ENCODE measurements at regions not wholly inside any gene's neighbourhood (a gene's known extent, or its start where the extent isn't known, plus 50 kb on each side); places are given as distances from the start of the nearest gene placed in this dataset.

- H3K27me3 ChIP-seq (ENCODE audit: control insufficient read depth, insufficient read depth, low read length) = no peaks in the 10 kb centered on the region
- H3K36me3 Mint-ChIP-seq = no peaks in the 10 kb centered on the region
- no peak overlapping the region for H3K4me3 ChIP-seq (ENCODE audit: low read length)
- 67% methylated on average over 1 of the region's 2 CpGs for WGBS (ENCODE audit: insufficient coverage)
- no peak overlapping the region for H3K4me3 Mint-ChIP-seq
- H3K27ac Mint-ChIP-seq = no peak overlapping the region
- H3K9me3 Mint-ChIP-seq = peaks cover 3 to 15% of the 10 kb centered on the region in 2 donors
- TF ChIP-seq, protein P1, sequence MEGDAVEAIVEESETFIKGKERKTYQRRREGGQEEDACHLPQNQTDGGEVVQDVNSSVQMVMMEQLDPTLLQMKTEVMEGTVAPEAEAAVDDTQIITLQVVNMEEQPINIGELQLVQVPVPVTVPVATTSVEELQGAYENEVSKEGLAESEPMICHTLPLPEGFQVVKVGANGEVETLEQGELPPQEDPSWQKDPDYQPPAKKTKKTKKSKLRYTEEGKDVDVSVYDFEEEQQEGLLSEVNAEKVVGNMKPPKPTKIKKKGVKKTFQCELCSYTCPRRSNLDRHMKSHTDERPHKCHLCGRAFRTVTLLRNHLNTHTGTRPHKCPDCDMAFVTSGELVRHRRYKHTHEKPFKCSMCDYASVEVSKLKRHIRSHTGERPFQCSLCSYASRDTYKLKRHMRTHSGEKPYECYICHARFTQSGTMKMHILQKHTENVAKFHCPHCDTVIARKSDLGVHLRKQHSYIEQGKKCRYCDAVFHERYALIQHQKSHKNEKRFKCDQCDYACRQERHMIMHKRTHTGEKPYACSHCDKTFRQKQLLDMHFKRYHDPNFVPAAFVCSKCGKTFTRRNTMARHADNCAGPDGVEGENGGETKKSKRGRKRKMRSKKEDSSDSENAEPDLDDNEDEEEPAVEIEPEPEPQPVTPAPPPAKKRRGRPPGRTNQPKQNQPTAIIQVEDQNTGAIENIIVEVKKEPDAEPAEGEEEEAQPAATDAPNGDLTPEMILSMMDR (IDR thresholded peaks at IDR 0.05) = no peak
- DNase-seq (no peak), ATAC-seq (no peak)
- no peaks in the 10 kb centered on the region for H3K27me3 Mint-ChIP-seq (ENCODE audit: low read depth in 2 of 2)
- no peak overlapping the region for H3K27ac ChIP-seq (ENCODE audit: low read length)
- H3K4me1 Mint-ChIP-seq = no peaks in the 10 kb centered on the region
- H3K4me1 ChIP-seq (ENCODE audit: control insufficient read depth, insufficient read depth, low read length) = no peaks in the 10 kb centered on the region
- intact Hi-C loops (cut with micrococcal nuclease) = no loop called here
- H3K9me3 ChIP-seq (ENCODE audit: control insufficient read depth, insufficient read depth, low read length) = no peaks in the 10 kb centered on the region
- H3K36me3 ChIP-seq (ENCODE audit: control insufficient read depth, insufficient read depth, low read length) = no peaks in the 10 kb centered on the region
These were observed 640.2 kb upstream of the MMS22L start for GRCh38 chr6:97923249-97923648.

DNA sequence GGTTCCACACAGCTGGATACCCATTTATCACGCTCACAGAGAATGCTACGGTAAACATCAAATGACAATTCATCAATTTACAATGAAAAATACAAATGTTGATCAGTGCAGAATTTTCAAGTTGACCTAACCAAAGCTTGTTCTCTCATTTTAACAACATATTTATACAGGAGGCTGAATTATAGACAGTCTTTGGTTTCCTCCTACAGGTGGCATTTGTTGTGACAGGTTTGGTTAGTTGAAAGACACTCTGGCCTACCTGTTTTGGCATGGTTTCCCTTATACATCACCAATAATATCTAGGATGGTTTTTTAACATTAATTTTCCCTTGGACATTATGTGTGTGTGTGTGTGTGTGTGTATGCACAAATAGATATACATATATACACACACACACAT is 642.5 kb upstream of the MMS22L start:
- Histone ChIP-seq H3K36me3 (ENCODE audit: control insufficient read depth, insufficient read depth, low read length) (no peaks in the 10 kb centered on the region), H3K27me3 (ENCODE audit: control insufficient read depth, insufficient read depth, low read length) (no peaks in the 10 kb centered on the region), H3K4me1 (ENCODE audit: control insufficient read depth, insufficient read depth, low read length) (no peaks in the 10 kb centered on the region), H3K9me3 (ENCODE audit: control insufficient read depth, insufficient read depth, low read length) (no peaks in the 10 kb centered on the region), H3K27ac (ENCODE audit: low read length) (no peak overlapping the region), H3K4me3 (ENCODE audit: low read length) (no peak overlapping the region)
- Mint-ChIP-seq H3K36me3 (no peaks in the 10 kb centered on the region), H3K9me3 (peaks cover 3 to 15% of the 10 kb centered on the region in 2 donors), H3K4me3 (no peak overlapping the region), H3K4me1 (no peaks in the 10 kb centered on the region), H3K27ac (no peak overlapping the region), H3K27me3 (ENCODE audit: low read depth in 2 of 2) (no peaks in the 10 kb centered on the region)
- ATAC-seq (no peak), DNase-seq (no peak)
- TF ChIP-seq, protein P1 (IDR thresholded peaks at IDR 0.05) = no peak
- WGBS (ENCODE audit: insufficient coverage) = 97% methylated on average over 2 of the region's 2 CpGs
- intact Hi-C loops (cut with micrococcal nuclease) = no loop called here

- ATAC-seq = no peak
- H3K4me1 Mint-ChIP-seq = no peaks in the 10 kb centered on the region
- TF ChIP-seq, protein P1 (IDR thresholded peaks at IDR 0.05) = no peak
- no peaks in the 10 kb centered on the region for H3K36me3 Mint-ChIP-seq
- intact Hi-C loops (cut with micrococcal nuclease) = no loop called here
- peaks cover 2 to 6% of the 10 kb centered on the region in 2 donors for H3K9me3 Mint-ChIP-seq
- no peaks in the 10 kb centered on the region for H3K9me3 ChIP-seq (ENCODE audit: control insufficient read depth, insufficient read depth, low read length)
- no peaks in the 10 kb centered on the region for H3K27me3 ChIP-seq (ENCODE audit: control insufficient read depth, insufficient read depth, low read length)
- WGBS (ENCODE audit: insufficient coverage) = 70% methylated on average over 3 of the region's 3 CpGs
- H3K4me3 Mint-ChIP-seq = no peak overlapping the region
- no peaks in the 10 kb centered on the region for H3K27me3 Mint-ChIP-seq (ENCODE audit: low read depth in 2 of 2)
- H3K27ac Mint-ChIP-seq = no peak overlapping the region
- no peak overlapping the region for H3K4me3 ChIP-seq (ENCODE audit: low read length)
- no peak overlapping the region for H3K27ac ChIP-seq (ENCODE audit: low read length)
- DNase-seq = no peak
- no peaks in the 10 kb centered on the region for H3K36me3 ChIP-seq (ENCODE audit: control insufficient read depth, insufficient read depth, low read length)
- H3K4me1 ChIP-seq (ENCODE audit: control insufficient read depth, insufficient read depth, low read length) = no peaks in the 10 kb centered on the region
These were observed 656.6 kb upstream of the MMS22L start for GRCh38 chr6:97939440-97940168.

DNA sequence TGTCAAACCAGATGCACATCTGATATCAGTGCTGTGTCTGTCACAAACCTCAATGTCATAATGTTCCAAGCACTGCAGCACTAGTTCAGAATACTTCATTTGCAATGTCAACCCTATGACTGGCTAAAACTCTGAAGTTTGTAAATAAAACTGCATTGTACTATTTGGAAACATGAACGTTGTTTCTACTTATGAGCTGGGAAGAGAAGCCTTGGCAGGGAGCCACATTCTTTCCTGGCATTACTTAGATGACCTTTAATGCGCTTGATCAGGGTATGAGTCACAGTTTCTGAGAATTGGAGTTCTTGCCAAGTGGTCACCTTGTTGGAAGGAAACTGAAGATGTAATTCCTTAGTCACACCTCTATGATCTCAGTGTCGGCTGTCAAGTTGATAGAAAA is 664.8 kb upstream of the MMS22L start:
- no peaks in the 10 kb centered on the region for H3K27me3 ChIP-seq (ENCODE audit: control insufficient read depth, insufficient read depth, low read length)
- no peaks in the 10 kb centered on the region for H3K36me3 Mint-ChIP-seq
- no peaks in the 10 kb centered on the region for H3K4me1 Mint-ChIP-seq
- no peak overlapping the region for H3K27ac ChIP-seq (ENCODE audit: low read length)
- no peaks in the 10 kb centered on the region for H3K36me3 ChIP-seq (ENCODE audit: control insufficient read depth, insufficient read depth, low read length)
- no peak overlapping the region for H3K4me3 ChIP-seq (ENCODE audit: low read length)
- peaks cover 2 to 3% of the 10 kb centered on the region in 2 donors for H3K9me3 Mint-ChIP-seq
- TF ChIP-seq, protein P1 (IDR thresholded peaks at IDR 0.05) = no peak
- H3K27me3 Mint-ChIP-seq (ENCODE audit: low read depth in 2 of 2) = no peaks in the 10 kb centered on the region
- 65% methylated on average over 2 of the region's 3 CpGs for WGBS (ENCODE audit: insufficient coverage)
- no peak for ATAC-seq
- H3K4me3 Mint-ChIP-seq = no peak overlapping the region
- DNase-seq = no peak
- intact Hi-C loops (cut with micrococcal nuclease) = no loop called here
- no peaks in the 10 kb centered on the region for H3K4me1 ChIP-seq (ENCODE audit: control insufficient read depth, insufficient read depth, low read length)
- H3K27ac Mint-ChIP-seq = no peak overlapping the region
- no peaks in the 10 kb centered on the region for H3K9me3 ChIP-seq (ENCODE audit: control insufficient read depth, insufficient read depth, low read length)

All from natural killer cell (primary cell).